ENCODE measurements at regions not wholly inside any gene's neighbourhood (a gene's known extent, or its start where the extent isn't known, plus 50 kb on each side); places are given as distances from the start of the nearest gene placed in this dataset.

DNA sequence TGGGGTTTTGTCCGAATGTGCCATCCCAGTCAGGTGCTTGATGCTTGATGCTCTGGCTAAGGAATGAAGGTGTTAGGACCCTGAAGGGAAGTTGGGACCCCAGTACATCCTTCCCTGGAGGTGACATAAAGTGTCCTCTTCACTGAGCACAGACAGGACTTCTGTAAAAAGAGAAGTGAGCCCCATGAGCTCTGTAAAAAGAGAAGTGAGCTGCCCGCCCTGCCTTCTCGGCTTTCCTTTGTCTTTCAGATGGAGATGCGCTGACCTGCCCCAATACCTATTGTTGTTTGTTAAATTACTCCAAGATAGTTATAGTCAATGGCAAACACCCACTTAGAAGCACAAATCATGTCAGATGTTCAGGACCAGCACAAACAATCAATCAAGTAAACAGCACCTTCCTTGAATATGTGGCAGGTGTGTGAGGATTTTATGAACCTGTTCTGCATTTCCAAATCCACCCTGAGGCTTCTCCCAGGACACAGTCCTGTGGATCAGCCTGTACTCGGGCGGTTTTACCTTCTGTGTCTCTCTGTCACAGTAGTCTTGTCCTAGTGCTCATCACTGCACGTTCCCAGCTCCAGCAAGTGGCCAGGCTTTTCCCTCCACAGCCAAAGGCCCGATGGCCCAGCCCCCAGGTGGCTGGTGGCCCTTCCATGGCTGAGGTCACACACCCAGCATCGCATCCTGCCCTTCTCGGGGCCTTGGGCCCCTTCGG lies 191.4 kb downstream of the MTRR start:
- TF ChIP-seq ZBTB1 (CRISPR knock-in tag; IDR thresholded peaks at IDR 0.05; ENCODE audit: borderline replicate concordance): no peak
- TF ChIP-seq BCL3 (CRISPR knock-in tag; IDR thresholded peaks at IDR 0.05): no peak
- TF ChIP-seq SMARCC2 (IDR thresholded peaks at IDR 0.05): no peak
- TF ChIP-seq, protein P1, sequence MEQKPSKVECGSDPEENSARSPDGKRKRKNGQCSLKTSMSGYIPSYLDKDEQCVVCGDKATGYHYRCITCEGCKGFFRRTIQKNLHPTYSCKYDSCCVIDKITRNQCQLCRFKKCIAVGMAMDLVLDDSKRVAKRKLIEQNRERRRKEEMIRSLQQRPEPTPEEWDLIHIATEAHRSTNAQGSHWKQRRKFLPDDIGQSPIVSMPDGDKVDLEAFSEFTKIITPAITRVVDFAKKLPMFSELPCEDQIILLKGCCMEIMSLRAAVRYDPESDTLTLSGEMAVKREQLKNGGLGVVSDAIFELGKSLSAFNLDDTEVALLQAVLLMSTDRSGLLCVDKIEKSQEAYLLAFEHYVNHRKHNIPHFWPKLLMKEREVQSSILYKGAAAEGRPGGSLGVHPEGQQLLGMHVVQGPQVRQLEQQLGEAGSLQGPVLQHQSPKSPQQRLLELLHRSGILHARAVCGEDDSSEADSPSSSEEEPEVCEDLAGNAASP (CRISPR knock-in tag; IDR thresholded peaks at IDR 0.05; ENCODE audit: borderline replicate concordance): no peak
- TF ChIP-seq EZH2 (conservative IDR thresholded peaks at IDR 0.05; ENCODE audit: low read depth, low read length): no peak
- TF ChIP-seq, protein P2, sequence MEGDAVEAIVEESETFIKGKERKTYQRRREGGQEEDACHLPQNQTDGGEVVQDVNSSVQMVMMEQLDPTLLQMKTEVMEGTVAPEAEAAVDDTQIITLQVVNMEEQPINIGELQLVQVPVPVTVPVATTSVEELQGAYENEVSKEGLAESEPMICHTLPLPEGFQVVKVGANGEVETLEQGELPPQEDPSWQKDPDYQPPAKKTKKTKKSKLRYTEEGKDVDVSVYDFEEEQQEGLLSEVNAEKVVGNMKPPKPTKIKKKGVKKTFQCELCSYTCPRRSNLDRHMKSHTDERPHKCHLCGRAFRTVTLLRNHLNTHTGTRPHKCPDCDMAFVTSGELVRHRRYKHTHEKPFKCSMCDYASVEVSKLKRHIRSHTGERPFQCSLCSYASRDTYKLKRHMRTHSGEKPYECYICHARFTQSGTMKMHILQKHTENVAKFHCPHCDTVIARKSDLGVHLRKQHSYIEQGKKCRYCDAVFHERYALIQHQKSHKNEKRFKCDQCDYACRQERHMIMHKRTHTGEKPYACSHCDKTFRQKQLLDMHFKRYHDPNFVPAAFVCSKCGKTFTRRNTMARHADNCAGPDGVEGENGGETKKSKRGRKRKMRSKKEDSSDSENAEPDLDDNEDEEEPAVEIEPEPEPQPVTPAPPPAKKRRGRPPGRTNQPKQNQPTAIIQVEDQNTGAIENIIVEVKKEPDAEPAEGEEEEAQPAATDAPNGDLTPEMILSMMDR (CRISPR knock-in tag; IDR thresholded peaks at IDR 0.05): no peak
